GM12891 (cell line): ENCODE measurements at regions not wholly inside any gene's neighbourhood (a gene's known extent, or its start where the extent isn't known, plus 50 kb on each side); places are given as distances from the start of the nearest gene placed in this dataset.

Experiments
- PAX5 ChIP-seq: IDR thresholded peaks from 2 replicates; pipeline ENCODE4 v1.6.1; 2011; ENCODE audit warnings: low read length, moderate library complexity, mild to moderate bottlenecking; ENCODE audit not compliant: insufficient read depth, severe bottlenecking
- POLR2A ChIP-seq: IDR thresholded peaks from 2 replicates; pipeline ENCODE4 v1.6.1; 2011; ENCODE audit warnings: low read depth, low read length, control low read depth
- POLR2AphosphoS5 ChIP-seq: IDR thresholded peaks from 2 replicates; pipeline ENCODE4 v1.6.1; 2011; ENCODE audit warnings: low read depth, low read length, control low read depth
- POU2F2 ChIP-seq: IDR thresholded peaks from 2 replicates; pipeline ENCODE4 v1.6.1; 2011; ENCODE audit warnings: low read depth, mild to moderate bottlenecking, control low read depth, low read length, moderate library complexity
- SPI1 ChIP-seq: IDR thresholded peaks from 2 replicates; pipeline ENCODE4 v1.6.1; 2011; ENCODE audit warnings: low read depth, low read length, control low read depth
- TAF1 ChIP-seq: IDR thresholded peaks from 2 replicates; pipeline ENCODE4 v1.6.1; 2011; ENCODE audit warnings: low read depth, low read length, control low read depth

- no peak for TF ChIP-seq POLR2AphosphoS5
- TF ChIP-seq PAX5 = no peak
- no peak for TF ChIP-seq POLR2A
- TF ChIP-seq TAF1 = no peak
- no peak for TF ChIP-seq SPI1
- no peak for TF ChIP-seq POU2F2
These were observed 351.9 kb downstream of the PRELID2 start for GRCh38 chr5:145483212-145483611.
